Mucosa of gallbladder (tissue), 1 donor: ENCODE measurements at regions not wholly inside any gene's neighbourhood (a gene's known extent, or its start where the extent isn't known, plus 50 kb on each side); places are given as distances from the start of the nearest gene placed in this dataset.

ENCODE experiments used
- DNase-seq: peaks from one replicate; pipeline ENCODE4 v3.0.0-alpha.2; 2020; ENCODE audit warnings: low spot score
- donor health status: DM: no; HTN: no; CAD: no.

DNA sequence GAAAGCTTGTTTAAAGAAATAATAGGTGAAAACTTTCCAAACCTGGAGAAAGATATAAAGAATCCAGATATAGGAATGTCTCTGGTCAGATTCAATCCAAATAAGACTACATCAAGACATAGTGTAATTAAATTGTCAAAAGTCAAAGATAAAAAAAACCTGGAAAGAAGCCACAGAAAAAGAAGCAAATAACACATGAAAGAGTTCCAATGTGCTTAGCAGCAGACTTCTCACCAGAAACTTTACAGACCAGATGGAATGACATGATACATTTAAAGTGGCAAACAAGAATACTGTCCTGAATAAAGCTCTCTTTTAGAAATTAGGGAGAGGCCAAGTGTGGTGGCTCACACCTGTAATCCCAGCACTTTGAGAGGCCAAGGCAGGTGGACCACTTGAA lies 1039.9 kb downstream of the KCNT2 start:
- DNase-seq, result no peak

DNA sequence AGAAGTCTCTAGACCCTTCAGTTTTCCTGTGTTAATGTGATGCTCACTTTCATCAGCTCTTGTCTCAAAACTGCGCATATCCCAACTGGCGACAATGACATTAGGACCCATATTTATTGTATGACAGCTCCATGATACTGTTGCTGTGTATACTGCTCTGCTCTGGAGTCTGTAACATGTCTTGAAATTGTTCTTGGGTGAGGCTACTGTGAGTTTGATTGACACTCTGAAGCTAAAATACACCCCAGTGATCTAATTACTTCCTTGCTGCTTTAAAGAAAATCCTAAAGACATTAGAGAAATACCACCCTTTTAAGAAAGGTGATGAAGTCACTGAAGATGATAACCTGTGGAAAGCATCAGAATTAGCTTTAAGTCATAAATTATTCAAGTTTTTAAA lies 1046.2 kb downstream of the KCNT2 start:
- no peak for DNase-seq

DNA sequence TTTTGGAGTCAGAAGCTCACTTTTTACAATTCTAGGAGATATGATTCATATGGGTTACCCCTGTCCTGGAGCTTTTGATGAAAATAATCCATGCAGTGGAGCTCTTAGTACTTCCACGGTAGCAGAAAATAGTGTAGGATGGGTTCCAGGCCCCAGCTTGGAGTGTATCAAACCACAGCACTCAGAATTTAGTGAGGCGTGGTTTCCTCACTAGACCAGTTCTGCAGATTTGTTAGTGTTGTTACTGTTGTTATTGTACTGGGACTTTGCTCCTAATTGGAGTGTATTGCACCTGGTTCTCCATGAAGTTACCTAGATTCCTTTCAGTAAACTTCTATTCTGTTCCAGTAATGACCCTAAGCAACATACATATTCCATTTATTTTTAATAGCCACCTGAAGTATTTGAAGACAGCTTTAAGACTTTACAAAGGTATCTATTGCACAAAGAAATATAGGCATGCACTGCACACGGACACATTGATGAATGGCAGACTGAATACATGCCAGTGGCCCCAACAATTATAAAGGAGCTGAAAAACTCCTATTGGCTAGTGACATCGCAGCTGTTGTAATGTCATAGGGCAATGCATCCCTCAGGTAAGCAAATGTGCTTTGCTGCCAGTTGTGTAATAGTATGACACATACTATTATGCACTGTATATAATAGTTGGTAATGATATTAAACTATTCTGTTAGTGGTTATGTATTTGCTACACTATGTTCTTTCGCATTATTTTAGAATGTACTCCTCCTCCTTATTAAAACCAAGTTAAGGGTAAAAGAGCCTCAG lies 1058.0 kb downstream of the KCNT2 start:
- no peak for DNase-seq

DNA sequence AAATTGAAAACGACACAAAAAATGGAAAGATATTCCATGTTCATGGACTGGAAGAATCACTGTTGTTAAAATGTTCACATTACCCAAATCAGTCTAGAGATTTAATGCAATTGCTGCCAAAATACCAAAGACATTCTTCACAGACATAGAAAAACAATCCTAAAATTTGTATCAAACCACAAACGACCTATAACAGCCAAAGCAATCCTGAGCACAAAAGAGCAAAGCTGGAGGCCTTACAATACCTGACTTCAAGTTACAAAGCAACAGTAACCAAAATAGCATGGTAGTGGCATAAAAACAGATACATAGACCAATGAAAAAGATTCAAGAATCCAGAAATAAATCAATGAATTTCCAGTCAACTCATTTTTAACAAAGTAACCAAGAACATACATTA lies 1077.3 kb downstream of the KCNT2 start:
- no peak for DNase-seq

DNA sequence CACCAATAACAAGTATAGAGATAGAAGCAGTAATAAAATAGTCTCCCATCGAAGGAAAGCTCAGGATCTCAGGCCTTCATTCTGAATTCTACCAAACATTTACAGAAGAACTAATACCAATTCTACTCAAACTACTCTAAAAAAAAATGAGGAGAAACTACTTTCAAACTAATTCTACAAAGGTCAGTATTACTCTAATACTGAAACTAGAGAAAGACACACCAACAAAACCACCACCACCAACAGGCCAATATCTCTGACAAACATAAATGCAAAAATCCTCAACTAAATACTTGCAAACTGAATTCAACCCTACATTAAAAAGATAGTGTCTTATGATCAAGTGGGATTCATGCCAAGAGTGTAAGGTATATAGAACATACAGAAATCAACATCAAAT lies 1078.4 kb downstream of the KCNT2 start:
- DNase-seq, result no peak

DNA sequence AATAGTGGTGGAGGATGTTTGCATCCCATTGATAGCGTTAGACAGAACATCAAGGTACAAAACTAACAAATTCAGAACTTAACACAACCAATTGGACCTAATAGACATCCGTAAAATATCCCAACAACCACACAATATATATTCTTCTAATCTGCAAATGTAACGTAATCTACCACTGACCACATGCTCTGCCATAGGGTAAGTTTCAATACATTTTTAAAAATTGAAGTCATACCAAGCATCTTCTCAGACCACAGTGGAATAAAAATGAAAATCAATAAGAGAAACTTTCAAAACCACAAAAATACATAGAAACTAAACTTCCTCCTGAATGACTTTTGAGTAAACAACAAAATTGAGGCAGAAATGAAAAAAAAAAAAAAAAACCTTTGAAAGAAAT lies 1087.5 kb downstream of the KCNT2 start:
- DNase-seq, result no peak

DNA sequence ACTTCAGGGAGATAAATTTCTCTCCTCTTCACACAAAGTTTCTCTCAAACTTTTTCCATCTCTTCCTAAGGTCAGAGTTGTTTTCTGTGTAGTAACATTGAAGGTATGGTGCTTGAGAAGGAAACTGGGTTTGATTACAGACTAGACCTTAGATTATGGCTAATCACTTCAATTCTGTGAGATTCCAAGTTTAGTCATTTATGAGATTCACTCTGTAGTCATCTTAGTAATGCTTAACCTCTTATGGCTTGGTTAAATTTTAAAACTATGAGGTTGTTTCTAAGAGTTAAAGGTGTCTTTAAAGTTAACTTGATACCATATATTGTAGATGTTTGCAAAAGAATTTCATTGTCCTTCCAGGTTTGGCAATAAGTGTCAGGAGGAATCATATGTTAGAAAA lies 1092.2 kb downstream of the KCNT2 start:
- no peak for DNase-seq

DNA sequence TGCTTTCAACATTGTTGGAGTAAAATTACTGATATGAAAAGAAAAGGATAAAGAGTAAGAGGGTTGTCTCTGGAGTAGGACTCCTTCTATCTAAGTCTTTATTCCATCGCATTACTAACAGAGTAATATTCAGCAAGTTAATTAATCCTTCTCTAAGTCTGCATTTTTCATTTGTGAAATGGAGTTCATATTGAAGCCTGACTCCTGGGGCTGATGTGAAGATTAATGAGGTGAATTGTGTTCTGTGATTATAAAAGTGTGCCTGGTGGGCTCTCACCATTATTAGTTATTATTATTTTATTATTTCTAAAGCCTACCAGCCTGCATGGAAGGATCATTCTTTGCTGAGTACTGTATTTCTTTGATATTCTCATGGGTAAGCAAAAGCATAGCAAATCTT lies 1096.7 kb downstream of the KCNT2 start:
- no peak for DNase-seq

DNA sequence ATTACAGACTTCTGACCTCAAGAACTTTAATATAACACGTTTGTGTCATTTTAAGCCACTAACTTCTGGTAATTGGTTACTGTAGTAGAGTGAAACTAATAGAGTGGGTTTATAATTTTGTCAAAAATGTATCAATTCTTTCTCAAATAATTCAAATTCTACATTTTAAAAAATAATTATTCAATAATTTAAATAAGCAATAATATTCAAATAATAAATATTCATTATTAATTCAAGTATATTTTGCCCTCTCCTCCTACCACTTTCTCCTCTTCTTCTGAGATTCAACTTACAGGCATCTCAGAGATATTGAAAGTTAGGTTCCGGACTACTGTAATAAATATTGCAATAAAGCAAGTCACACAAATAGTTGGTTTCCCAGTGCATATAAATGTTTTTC lies 1107.1 kb downstream of the KCNT2 start:
- DNase-seq, result no peak

DNA sequence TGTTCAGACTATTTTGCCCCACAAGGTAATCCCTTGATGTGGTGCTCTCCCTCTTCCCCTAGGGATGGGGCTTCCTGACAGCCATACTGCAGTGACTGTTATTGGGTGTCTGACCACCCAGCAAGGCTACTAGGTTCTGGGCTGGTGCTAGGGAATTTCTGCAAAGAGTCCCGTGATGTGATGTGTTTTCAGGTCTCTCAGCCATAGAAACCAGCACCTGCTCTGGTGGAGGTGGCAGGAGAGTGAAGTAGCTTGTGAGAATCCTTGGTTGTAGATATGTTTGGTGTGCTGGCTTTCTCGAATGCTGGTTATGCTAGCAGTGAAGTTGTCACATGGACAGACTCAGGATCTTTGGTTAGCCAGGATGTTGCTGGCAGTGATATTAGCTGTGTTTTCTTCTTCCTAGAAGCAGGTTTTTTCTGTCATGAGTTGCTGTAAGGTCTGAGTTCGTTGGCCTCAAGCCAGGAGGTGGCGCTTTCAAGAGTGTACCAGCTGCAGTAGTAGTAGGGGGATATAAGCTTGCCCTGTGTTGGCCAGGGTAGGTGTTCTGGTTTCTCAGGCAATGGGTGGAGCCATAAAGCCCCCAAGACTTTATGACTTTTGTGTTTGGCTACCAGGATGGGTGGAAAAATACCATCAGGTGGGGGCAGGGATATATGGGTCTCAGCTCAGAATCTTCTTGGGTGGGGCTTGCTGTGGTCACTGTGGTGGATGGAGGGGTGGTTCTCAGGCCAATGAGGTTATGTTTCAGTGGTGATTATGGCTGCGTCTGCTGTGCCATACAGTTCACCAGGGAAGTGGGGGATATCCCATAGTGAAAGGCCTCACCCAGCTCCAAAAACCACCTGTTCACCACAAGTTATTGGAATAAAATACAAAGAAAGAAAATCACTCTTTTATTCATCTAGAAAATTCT lies 1112.3 kb downstream of the KCNT2 start:
- no peak for DNase-seq

DNA sequence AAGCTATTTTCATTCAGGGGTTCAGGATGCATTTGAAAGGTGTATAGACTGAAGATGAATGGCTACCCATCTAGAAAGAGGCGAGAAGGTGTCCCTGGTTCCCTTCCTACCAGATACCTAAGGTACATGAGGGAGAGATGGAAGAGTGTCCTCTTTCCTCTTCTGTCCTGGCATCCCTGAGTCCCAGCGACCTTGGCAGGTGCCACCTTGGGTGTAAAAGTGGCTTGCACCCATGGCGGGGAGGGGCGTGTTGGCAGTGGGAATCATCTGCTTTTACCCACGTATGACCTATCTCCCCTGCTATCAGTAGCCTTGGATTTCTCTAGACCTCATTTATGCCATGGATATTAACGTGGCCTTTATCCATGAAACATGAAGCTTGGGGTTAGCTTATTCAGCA lies 1126.1 kb downstream of the KCNT2 start:
- no peak for DNase-seq

DNA sequence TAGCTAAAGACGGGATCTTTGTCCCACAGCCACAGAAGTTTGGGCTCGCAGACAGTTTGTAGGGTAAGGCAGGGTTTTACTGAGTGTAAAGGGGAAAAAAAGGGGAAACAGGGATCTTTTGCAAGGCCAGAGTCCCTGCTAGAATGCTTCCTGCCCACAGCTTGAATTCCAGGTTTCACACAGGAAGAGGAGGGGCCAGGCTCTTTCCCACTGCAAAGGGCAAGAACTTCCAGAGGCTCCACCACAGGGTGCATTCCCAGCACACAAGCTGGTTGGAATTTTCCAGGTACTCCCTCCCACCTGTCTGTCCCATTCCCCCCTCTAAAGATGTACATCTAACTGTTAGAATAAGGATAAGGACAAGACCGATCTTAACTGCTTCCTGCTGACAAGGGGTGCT lies 1126.9 kb downstream of the KCNT2 start:
- no peak for DNase-seq

DNA sequence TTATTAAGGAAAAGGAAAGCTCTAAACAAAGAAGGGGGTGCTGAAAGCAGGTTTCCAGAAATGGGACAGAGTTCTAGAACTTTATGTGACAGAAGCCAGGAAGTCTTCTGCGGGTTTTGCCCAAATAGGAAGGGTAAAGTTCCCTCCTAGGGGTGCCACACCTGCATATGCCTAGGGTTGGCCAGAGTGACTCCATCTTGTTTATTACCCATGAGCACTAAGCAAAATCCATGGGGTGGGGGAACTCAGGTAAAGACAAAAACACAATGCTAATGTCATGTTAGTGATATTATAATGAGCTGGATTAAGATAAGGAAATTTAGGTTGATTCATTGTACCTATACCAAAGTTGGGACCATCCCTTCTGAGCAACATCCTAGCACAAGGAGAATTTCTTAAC lies 1132.7 kb downstream of the KCNT2 start:
- DNase-seq, result no peak

DNA sequence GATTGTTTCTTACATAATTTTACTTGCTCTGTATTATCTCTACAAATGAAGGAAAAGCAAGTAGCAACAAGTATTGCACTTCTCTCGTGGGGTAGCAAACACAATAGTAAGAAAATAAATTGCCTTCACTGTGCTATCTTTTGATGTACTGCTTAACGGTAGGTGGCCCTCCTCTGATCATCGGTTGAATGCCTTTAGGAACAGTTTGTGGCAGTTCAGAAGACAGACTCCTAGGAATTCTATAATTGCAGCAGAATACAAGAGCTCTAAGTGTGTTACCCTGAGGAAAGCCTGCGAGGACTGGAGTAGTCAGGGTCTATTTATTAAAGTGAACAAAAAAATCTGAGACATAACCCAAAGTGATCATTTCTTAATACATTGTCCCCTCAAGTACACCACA lies 1135.9 kb downstream of the KCNT2 start:
- DNase-seq, result no peak

DNA sequence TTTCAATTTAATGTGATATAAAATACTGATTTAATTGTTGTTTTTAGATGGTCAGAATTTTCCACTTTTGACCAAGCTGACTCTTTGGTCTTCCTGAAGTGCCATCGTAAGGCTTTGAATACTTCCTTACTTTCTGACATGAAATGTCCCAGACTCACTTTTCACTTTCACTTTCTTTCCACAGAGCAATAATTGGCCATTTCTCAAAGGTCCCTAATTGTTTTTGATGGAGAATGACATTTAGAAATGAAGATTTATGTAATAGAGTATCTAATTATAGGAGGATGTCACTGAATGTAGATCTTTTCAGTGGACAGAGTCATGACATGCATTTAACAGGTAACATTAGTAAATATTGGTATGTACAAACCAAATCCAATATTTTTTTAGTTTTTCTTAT lies 1141.6 kb downstream of the KCNT2 start:
- no peak for DNase-seq

DNA sequence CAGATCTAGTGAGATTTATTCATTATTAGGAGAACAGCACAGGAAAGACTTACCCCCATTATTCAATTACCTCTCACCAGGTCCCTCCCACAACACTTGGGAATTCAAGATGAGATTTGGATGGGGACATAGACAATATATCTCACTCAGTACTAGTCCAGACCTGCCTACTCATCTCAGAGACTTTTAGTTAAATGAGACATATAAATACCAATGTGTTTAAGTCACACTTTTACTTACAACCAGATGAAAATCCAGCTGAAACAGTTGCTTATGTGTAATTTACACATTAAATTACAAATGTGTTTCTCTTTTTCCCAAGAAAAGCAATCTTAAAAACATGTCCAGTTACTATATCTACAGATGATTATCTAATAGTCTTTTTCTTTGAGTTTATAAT lies 1145.6 kb downstream of the KCNT2 start:
- DNase-seq, result no peak

DNA sequence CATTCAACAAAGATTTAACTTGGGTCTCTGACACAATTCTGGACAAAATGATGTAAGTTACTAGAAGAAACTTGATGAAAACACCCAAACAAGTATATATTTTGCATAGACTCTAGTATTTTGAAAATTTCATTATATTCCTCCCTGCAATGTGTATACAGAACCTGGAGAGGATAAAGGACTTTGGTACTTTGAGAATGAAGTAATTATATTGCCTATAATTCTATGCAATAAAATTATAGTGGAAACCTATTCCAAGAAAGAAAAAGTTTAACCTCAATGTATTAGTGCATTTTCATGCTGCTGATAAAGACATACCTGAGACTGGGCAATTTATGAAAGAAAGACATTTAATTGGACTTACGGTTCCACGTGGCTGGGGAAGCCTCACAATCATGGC lies 1146.1 kb downstream of the KCNT2 start:
- DNase-seq, result no peak

DNA sequence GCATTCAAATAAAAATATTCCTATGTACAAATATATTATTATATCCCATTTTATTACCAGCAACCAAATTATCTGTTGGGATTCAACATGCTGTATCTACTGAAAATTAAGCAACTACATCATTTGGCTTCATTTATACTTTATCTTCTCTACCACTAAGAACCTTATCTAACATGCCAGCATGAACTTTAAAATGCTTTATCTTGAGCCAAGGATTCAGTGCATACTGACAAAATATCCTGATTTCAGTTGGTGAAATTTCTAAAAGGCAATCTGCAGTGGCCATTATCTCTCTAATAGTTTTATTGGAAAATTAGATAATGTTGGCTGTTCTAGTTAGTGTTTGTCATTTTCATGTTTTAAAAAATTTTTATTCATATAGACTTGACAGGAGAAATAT lies 1149.9 kb downstream of the KCNT2 start:
- no peak for DNase-seq

DNA sequence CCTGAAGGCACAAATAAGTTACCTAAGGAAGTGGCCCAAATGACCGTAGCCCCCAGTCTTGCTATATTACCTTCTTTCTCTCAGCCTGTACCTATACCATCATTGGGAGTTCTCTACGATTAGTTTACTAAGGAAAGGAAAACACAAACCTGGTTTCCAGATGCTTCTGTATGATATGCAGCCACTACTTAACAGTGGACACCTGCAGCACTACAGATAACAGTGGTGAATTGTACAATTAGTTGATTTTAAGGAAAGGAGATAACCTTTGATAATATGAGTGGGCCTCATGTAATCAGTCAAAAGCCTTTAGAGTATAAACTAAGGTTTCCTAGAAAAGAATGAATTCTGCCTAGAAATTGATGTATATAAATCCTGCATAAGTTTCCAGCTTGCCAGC lies 1157.4 kb downstream of the KCNT2 start:
- DNase-seq, result no peak

DNA sequence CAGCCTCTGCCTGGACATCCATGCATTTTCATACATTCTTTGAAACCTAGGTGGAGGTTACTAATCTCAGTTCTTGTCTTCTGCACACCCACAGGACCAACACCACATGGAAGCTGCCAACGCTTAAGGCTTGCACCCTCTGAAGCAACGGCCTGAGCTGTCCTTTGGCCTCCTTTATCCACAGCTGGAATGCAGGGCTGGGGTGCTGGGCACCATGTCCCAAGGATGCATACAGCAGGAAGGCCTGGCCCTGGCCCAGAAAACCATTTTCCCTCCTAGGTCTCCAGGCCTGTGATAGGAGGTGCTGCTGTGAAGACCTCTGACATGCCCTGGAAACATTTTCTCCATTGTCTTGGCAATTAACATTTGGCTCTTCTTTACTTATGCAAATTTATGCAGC lies 1168.6 kb downstream of the KCNT2 start:
- no peak for DNase-seq

DNA sequence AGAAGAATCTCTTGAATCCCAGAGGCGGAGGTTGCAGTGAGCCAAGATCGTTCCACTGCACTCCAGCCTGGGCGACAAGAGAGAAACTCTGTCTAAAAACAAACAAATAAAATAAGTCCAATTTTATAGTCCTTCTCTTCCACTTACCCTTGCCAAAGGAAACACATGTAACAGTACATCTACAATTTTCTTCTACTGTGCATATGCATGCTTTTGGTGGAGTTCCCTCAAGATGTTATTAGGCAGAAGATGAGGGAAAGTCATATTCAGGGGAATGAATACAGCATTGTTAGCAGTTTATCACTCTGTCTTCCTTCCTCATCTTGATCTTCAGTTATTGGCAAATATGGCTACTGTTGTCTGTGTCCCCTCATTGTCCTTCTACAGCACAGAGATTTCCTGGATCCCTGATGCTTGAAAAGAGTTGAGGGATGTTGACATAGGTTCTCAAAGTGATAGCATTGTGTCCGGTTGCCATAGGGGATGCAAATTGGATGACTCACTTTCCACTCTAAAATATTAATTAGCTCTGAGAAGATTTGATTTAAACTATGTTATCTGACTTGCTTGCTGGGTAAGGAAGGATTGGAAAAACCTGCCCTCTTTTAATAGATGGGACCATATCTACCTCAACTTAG lies 1173.6 kb downstream of the KCNT2 start:
- no peak for DNase-seq

DNA sequence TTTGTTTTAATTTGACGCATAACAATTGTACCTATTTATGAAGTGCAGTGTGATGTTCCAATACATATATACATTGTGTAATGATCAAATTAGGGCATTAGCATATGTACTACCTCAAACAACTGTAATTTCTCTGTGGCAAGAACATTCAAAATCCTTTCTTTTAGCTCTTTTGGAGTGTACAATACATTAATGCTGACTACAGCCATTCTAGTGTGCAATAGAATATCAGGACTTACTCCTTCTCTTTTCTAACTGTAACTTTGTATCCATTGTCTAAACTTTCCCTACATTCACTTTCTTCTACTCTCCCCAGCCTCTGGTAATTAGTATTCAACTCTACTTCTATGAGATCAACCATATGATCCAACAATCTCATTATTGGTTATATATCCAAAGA lies 1177.4 kb downstream of the KCNT2 start:
- DNase-seq, result no peak

DNA sequence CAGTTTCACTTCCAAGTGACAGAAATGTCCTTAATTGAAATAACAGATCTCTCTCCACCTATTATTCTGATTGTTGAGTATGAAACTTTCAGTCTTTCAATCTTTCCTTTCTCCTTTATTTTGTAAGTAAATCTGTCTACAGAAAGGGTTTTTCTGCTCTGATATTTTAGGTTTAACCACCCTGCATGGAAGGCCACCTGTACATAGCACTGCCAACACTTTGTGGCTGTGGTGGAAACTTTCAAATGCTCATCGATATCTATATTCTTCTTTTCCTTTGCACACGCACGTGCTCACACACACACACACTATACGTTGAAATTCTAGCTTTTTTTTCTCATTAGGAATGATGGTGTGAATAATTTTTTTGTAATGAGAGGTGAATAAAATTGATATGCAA lies 1179.3 kb downstream of the KCNT2 start:
- DNase-seq, result no peak
